IMR-90 (cell line): ENCODE measurements at regions not wholly inside any gene's neighbourhood (a gene's known extent, or its start where the extent isn't known, plus 50 kb on each side); places are given as distances from the start of the nearest gene placed in this dataset.

Experiments used
- CEBPB ChIP-seq: IDR thresholded peaks from 2 replicates; pipeline ENCODE4 v1.6.1; 2012; ENCODE audit warnings: low read depth, low read length, improper control_type of control experiment
- FOS ChIP-seq: fragments of 150-350 bp; IDR thresholded peaks from 2 replicates; pipeline ENCODE4 v1.6.1; 2016; ENCODE audit warnings: low read depth, low read length
- MXI1 ChIP-seq: IDR thresholded peaks from 2 replicates; pipeline ENCODE4 v1.6.1; 2012; ENCODE audit warnings: low read depth, mild to moderate bottlenecking, low read length, moderate library complexity, borderline replicate concordance
- POLR2A ChIP-seq: IDR thresholded peaks from 2 replicates; pipeline ENCODE4 v1.6.1; 2012; ENCODE audit warnings: mild to moderate bottlenecking, low read depth, low read length
- RAD21 ChIP-seq: IDR thresholded peaks from 2 replicates; pipeline ENCODE4 v1.6.1; 2012; ENCODE audit warnings: low read length, improper control_type of control experiment
- RCOR1 ChIP-seq: IDR thresholded peaks from 2 replicates; pipeline ENCODE4 v1.6.1; 2012; ENCODE audit warnings: mild to moderate bottlenecking, low read length, improper control_type of control experiment; ENCODE audit not compliant: insufficient replicate concordance
- RFX5 ChIP-seq: IDR thresholded peaks from 2 replicates; pipeline ENCODE4 v1.8.0; 2012; ENCODE audit warnings: low read depth, mild to moderate bottlenecking, low read length, moderate library complexity
- SMC3 ChIP-seq: fragments of 150-350 bp; IDR thresholded peaks from 2 replicates; pipeline ENCODE4 v1.6.1; 2016; ENCODE audit warnings: low read depth, mild to moderate bottlenecking, antibody characterized with exemption, low read length, moderate library complexity
- TF ChIP-seq, protein P1 (sequence below): conservative IDR thresholded peaks from 2 replicates; pipeline ENCODE4 v1.5.1; 2012; ENCODE audit warnings: mild to moderate bottlenecking, low read depth, low read length, improper control_type of control experiment
- TF ChIP-seq, protein P2 (sequence below): fragments of 150-350 bp; IDR thresholded peaks from 2 replicates; pipeline ENCODE4 v1.6.1; 2017; ENCODE audit warnings: mild to moderate bottlenecking, antibody characterized with exemption, low read length, low read depth

- no peak for TF ChIP-seq POLR2A
- TF ChIP-seq, protein P1, sequence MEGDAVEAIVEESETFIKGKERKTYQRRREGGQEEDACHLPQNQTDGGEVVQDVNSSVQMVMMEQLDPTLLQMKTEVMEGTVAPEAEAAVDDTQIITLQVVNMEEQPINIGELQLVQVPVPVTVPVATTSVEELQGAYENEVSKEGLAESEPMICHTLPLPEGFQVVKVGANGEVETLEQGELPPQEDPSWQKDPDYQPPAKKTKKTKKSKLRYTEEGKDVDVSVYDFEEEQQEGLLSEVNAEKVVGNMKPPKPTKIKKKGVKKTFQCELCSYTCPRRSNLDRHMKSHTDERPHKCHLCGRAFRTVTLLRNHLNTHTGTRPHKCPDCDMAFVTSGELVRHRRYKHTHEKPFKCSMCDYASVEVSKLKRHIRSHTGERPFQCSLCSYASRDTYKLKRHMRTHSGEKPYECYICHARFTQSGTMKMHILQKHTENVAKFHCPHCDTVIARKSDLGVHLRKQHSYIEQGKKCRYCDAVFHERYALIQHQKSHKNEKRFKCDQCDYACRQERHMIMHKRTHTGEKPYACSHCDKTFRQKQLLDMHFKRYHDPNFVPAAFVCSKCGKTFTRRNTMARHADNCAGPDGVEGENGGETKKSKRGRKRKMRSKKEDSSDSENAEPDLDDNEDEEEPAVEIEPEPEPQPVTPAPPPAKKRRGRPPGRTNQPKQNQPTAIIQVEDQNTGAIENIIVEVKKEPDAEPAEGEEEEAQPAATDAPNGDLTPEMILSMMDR = no peak
- no peak for TF ChIP-seq RAD21
- TF ChIP-seq RFX5 = no peak
- no peak for TF ChIP-seq RCOR1
- TF ChIP-seq, protein P2, sequence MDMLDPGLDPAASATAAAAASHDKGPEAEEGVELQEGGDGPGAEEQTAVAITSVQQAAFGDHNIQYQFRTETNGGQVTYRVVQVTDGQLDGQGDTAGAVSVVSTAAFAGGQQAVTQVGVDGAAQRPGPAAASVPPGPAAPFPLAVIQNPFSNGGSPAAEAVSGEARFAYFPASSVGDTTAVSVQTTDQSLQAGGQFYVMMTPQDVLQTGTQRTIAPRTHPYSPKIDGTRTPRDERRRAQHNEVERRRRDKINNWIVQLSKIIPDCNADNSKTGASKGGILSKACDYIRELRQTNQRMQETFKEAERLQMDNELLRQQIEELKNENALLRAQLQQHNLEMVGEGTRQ = no peak
- no peak for TF ChIP-seq SMC3
- no peak for TF ChIP-seq FOS
- TF ChIP-seq CEBPB = no peak
- no peak for TF ChIP-seq MXI1
These were observed 115.9 kb upstream of the NEK7 start for GRCh38 chr1:198040880-198041279.
